ENCODE measurements at regions not wholly inside any gene's neighbourhood (a gene's known extent, or its start where the extent isn't known, plus 50 kb on each side); places are given as distances from the start of the nearest gene placed in this dataset.
"Not testable (repeated sequence)": the region's sequence is repeated elsewhere in the genome, so short reads cannot be mapped to it uniquely, and the experiment has no call there.

GRCh38 chr2:129043677-129044076, 725.0 kb upstream of the HS6ST1 start:
- POLR2A ChIA-PET: not testable (repeated sequence)

DNA sequence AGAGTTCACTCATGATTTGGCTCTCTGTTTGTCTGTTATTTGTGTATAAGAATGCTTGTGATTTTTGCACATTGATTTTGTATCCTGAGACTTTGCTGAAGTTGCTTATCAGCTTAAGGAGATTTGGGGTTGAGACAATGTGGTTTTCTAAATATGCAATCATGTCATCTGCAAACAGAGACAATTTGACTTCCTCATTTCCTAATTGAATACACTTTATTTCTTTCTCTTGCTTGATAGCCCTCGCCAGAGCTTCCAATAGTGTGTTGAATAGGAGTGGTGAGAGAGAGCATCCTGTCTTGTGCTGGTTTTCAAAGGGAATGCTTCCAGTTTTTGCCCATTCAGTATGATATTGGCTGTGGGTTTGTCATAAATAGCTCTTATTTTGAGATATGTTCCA, 727.8 kb upstream of the HS6ST1 start:
- H3K36me3 ChIP-seq (replicated peaks in 1 of 2; ENCODE audit: control insufficient read depth in 1 of 2, insufficient read depth in 2 of 2, low read length in 2 of 2); POLR2A ChIA-PET; DNase-seq (ENCODE audit: low spot score); intact Hi-C loops (cut with micrococcal nuclease; ENCODE audit: unreplicated experiment); H3K9me3 ChIP-seq (ENCODE audit: low read length); in situ Hi-C loops (cut with HindIII; ENCODE audit: extremely low pct_ligation_motif_present, low pct_unique_long_range_greater_than_20kb); H4K20me1 ChIP-seq (ENCODE audit: insufficient read depth, low read length); H3K27me3 ChIP-seq (ENCODE audit: control insufficient read depth in 1 of 2, insufficient read depth in 2 of 2, low read length in 2 of 2); FAIRE-seq; H3K27ac ChIP-seq (ENCODE audit: extremely low read length, insufficient read depth, low read length); CTCF ChIA-PET (ENCODE audit: low intra/inter-chr PET ratio, low total read pairs); H3K4me2 ChIP-seq (ENCODE audit: low read depth, low read length); H3K9ac ChIP-seq (ENCODE audit: insufficient read depth, low read depth, low read length); H3K79me2 ChIP-seq (ENCODE audit: insufficient read depth, low read length); BruUV-seq (replicated peaks); H3K4me3 ChIP-seq (replicated peaks in 1 of 3; ENCODE audit: insufficient read depth in 1 of 3, low read depth in 2 of 3, low read length in 3 of 3); H2AFZ ChIP-seq (ENCODE audit: low read length); H3K4me1 ChIP-seq (ENCODE audit: insufficient read depth, low read length); ATAC-seq: not testable (repeated sequence)
- 0% methylated on average over 1 of the region's 1 CpG for WGBS (ENCODE audit: low lambda C conversion rate)

More at GRCh38 chr2:129043677-129044076, 725.0 kb upstream of the HS6ST1 start:
- ATAC-seq; CTCF ChIA-PET (ENCODE audit: low intra/inter-chr PET ratio, low total read pairs); H3K36me3 ChIP-seq (replicated peaks in 1 of 2; ENCODE audit: control insufficient read depth in 1 of 2, insufficient read depth in 2 of 2, low read length in 2 of 2); H3K79me2 ChIP-seq (ENCODE audit: insufficient read depth, low read length); DNase-seq (ENCODE audit: low spot score); H2AFZ ChIP-seq (ENCODE audit: low read length); H3K4me1 ChIP-seq (ENCODE audit: insufficient read depth, low read length); FAIRE-seq; BruUV-seq (replicated peaks); H3K4me2 ChIP-seq (ENCODE audit: low read depth, low read length); H3K9me3 ChIP-seq (ENCODE audit: low read length); intact Hi-C loops (cut with micrococcal nuclease; ENCODE audit: unreplicated experiment); H3K27ac ChIP-seq (ENCODE audit: extremely low read length, insufficient read depth, low read length); H3K9ac ChIP-seq (ENCODE audit: insufficient read depth, low read depth, low read length); in situ Hi-C loops (cut with HindIII; ENCODE audit: extremely low pct_ligation_motif_present, low pct_unique_long_range_greater_than_20kb); H3K27me3 ChIP-seq (ENCODE audit: control insufficient read depth in 1 of 2, insufficient read depth in 2 of 2, low read length in 2 of 2); H4K20me1 ChIP-seq (ENCODE audit: insufficient read depth, low read length); H3K4me3 ChIP-seq (replicated peaks in 1 of 3; ENCODE audit: insufficient read depth in 1 of 3, low read depth in 2 of 3, low read length in 3 of 3): not testable (repeated sequence)
- 54% methylated on average over 10 of the region's 10 CpGs for WGBS (ENCODE audit: low lambda C conversion rate)

DNA sequence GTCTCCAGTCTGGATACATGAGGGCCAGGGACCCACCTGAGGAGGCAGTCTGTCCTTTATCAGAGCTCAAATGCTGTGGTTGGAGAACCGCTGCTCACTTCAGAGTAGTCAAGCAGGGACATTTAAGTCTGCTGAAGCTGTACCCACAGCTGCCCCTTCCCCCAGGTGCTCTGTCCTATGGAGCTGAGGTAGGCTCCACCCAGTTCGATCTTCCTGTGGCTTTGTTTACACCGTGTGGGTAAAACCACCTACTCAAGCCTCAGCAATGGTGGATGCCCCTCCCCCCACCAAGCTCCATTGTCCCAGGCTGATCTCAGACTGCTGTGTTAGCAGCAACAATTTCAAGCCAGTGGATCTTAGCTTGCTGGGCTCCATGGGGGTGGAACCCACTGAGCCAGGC, 731.4 kb upstream of the HS6ST1 start:
- WGBS (ENCODE audit: low lambda C conversion rate): 0% methylated on average over 2 of the region's 3 CpGs
- Histone ChIP-seq H3K36me3 (replicated peaks in 1 of 2; ENCODE audit: control insufficient read depth in 1 of 2, insufficient read depth in 2 of 2, low read length in 2 of 2) (no peaks in the 10 kb centered on the region), H3K9ac (ENCODE audit: insufficient read depth, low read depth, low read length) (no peak overlapping the region), H3K27ac (ENCODE audit: extremely low read length, insufficient read depth, low read length) (no peak overlapping the region), H3K27me3 (ENCODE audit: control insufficient read depth in 1 of 2, insufficient read depth in 2 of 2, low read length in 2 of 2) (no peaks in the 10 kb centered on the region; a peak in 1 of 5 replicates), H2AFZ (ENCODE audit: low read length) (no peak overlapping the region), H3K4me2 (ENCODE audit: low read depth, low read length) (no peak overlapping the region), H3K4me1 (ENCODE audit: insufficient read depth, low read length) (no peaks in the 10 kb centered on the region), H4K20me1 (ENCODE audit: insufficient read depth, low read length) (no peaks in the 10 kb centered on the region), H3K79me2 (ENCODE audit: insufficient read depth, low read length) (no peaks in the 10 kb centered on the region), H3K4me3 (replicated peaks in 1 of 3; ENCODE audit: insufficient read depth in 1 of 3, low read depth in 2 of 3, low read length in 3 of 3) (no peak overlapping the region), H3K9me3 (ENCODE audit: low read length) (no peaks in the 10 kb centered on the region)
- no peak for DNase-seq (ENCODE audit: low spot score)
- CTCF ChIA-PET (ENCODE audit: low intra/inter-chr PET ratio, low total read pairs): no interaction called here
- in situ Hi-C loops (cut with HindIII; ENCODE audit: extremely low pct_ligation_motif_present, low pct_unique_long_range_greater_than_20kb): no loop called here
- intact Hi-C loops (cut with micrococcal nuclease; ENCODE audit: unreplicated experiment): no loop called here
- no peak for ATAC-seq
- POLR2A ChIA-PET: no interaction called here
- no TSS peak for BruUV-seq (replicated peaks)
- no peak for FAIRE-seq
- no peak for TF ChIP-seq HOXA5 (CRISPR knock-in tag; IDR thresholded peaks at IDR 0.05)
- TF ChIP-seq HOXA7 (CRISPR knock-in tag; IDR thresholded peaks at IDR 0.05): no peak
- TF ChIP-seq ZNF567 (CRISPR knock-in tag; IDR thresholded peaks at IDR 0.05; ENCODE audit: borderline replicate concordance): no peak
- TF ChIP-seq HNF1A (IDR thresholded peaks at IDR 0.05; ENCODE audit: low read depth): no peak
- no peak for TF ChIP-seq HNF1A (CRISPR knock-in tag; IDR thresholded peaks at IDR 0.05; ENCODE audit: borderline replicate concordance)
- TF ChIP-seq HOXA3 (CRISPR knock-in tag; IDR thresholded peaks at IDR 0.05): no peak
- TF ChIP-seq CEBPB (IDR thresholded peaks at IDR 0.05; ENCODE audit: borderline replicate concordance, low read depth, low read length): no peak
